Neural cell (in vitro differentiated cells): ENCODE measurements at regions not wholly inside any gene's neighbourhood (a gene's known extent, or its start where the extent isn't known, plus 50 kb on each side); places are given as distances from the start of the nearest gene placed in this dataset.

Experiments used
- H2AFZ ChIP-seq: fragments of 200-600, 300-800 bp; sonication (generic), shearing (Covaris generic); 2 replicates; pipeline ENCODE4 v1.6.0; 2014; ENCODE audit warnings: low read depth, mild to moderate bottlenecking, antibody characterized with exemption, low read length, moderate library complexity
- H3F3A ChIP-seq: fragments of 200-600 bp; shearing (Covaris generic); 2 replicates; pipeline ENCODE4 v1.6.1; 2016; ENCODE audit warnings: mild to moderate bottlenecking, moderate library complexity, mixed read lengths, antibody characterized with exemption, low read length; ENCODE audit not compliant: insufficient read depth, poor library complexity, severe bottlenecking
- H3K27ac ChIP-seq: fragments of 200-600, 300-800 bp; sonication (generic), shearing (Covaris generic); 2 replicates; pipeline ENCODE4 v1.5.1; 2014; ENCODE audit warnings: mild to moderate bottlenecking, low read length, moderate library complexity
- H3K27me3 ChIP-seq: fragments of 300-800, 200-600 bp; sonication (generic), shearing (Covaris generic); 2 replicates; pipeline ENCODE4 v1.6.0; 2014; ENCODE audit warnings: mild to moderate bottlenecking, low read depth, low read length, moderate library complexity; ENCODE audit not compliant: insufficient read depth
- H3K36me3 ChIP-seq: fragments of 300-800, 200-600 bp; sonication (generic), shearing (Covaris generic); 2 replicates; pipeline ENCODE4 v1.5.1; 2014; ENCODE audit warnings: mild to moderate bottlenecking, antibody characterized with exemption, low read length, moderate library complexity; ENCODE audit not compliant: insufficient read depth
- H3K4me2 ChIP-seq: fragments of 300-800, 200-600 bp; sonication (generic), shearing (Covaris generic); 2 replicates; pipeline ENCODE4 v1.6.0; 2014; ENCODE audit warnings: mild to moderate bottlenecking, low read length
- H3K4me3 ChIP-seq: fragments of 300-800, 200-600 bp; sonication (generic), shearing (Covaris generic); 2 replicates; pipeline ENCODE4 v1.5.1; 2014; ENCODE audit warnings: mild to moderate bottlenecking, low read length, moderate library complexity
- H3K79me2 ChIP-seq: fragments of 200-600 bp; shearing (Covaris generic); replicated peaks from 2 replicates; pipeline ENCODE4 v1.6.0; 2014; ENCODE audit warnings: mild to moderate bottlenecking, low read length, moderate library complexity; ENCODE audit not compliant: insufficient read depth
- H3K9ac ChIP-seq: fragments of 300-800, 200-600 bp; sonication (generic), shearing (Covaris generic); 2 replicates; pipeline ENCODE4 v1.6.1; 2016; ENCODE audit warnings: mild to moderate bottlenecking, low read length, mixed read lengths
- H3K9me2 ChIP-seq: fragments of 200-600 bp; shearing (Covaris generic); 2 replicates; pipeline ENCODE4 v1.6.1; 2016; ENCODE audit warnings: mild to moderate bottlenecking, low read length, mixed read lengths; ENCODE audit not compliant: insufficient read depth
- H3K9me3 ChIP-seq: fragments of 200-600, 300-800 bp; sonication (generic), shearing (Covaris generic); 2 replicates; pipeline ENCODE4 v1.6.1; 2016; ENCODE audit warnings: mild to moderate bottlenecking, mixed run types, low read length, moderate library complexity, mixed read lengths
- H4K20me1 ChIP-seq: fragments of 200-600 bp; shearing (Covaris generic); 2 replicates; pipeline ENCODE4 v1.6.1; 2016; ENCODE audit warnings: mild to moderate bottlenecking, mixed run types; ENCODE audit not compliant: insufficient read depth
- CTCF ChIP-seq: fragments of 450-650 bp; IDR thresholded peaks from 2 replicates; pipeline ENCODE4 v1.5.1; 2014; ENCODE audit warnings: antibody characterized with exemption, mild to moderate bottlenecking, moderate library complexity; ENCODE audit not compliant: poor library complexity, severe bottlenecking
- EP300 ChIP-seq: fragments of 450-650 bp; conservative IDR thresholded peaks from 2 replicates; pipeline ENCODE4 v1.6.1; 2014; ENCODE audit warnings: antibody characterized with exemption, mild to moderate bottlenecking, moderate library complexity; ENCODE audit not compliant: poor library complexity, severe bottlenecking
- EZH2 ChIP-seq: fragments of 200-600, 300-800 bp; shearing (Covaris generic), sonication (generic); IDR thresholded peaks from 2 replicates; pipeline ENCODE4 v1.6.1; 2014; ENCODE audit warnings: antibody characterized with exemption, low read length, borderline replicate concordance, mild to moderate bottlenecking; ENCODE audit not compliant: insufficient read depth, poor library complexity, severe bottlenecking
- MXI1 ChIP-seq: fragments of 450-650 bp; conservative IDR thresholded peaks from 2 replicates; pipeline ENCODE4 v1.6.1; 2014; ENCODE audit warnings: antibody characterized with exemption, mild to moderate bottlenecking; ENCODE audit not compliant: poor library complexity, severe bottlenecking
- POLR2AphosphoS5 ChIP-seq: IDR thresholded peaks from 2 replicates; pipeline ENCODE4 v1.6.1; 2012
- RAD21 ChIP-seq: fragments of 450-650 bp; conservative IDR thresholded peaks from 2 replicates; pipeline ENCODE4 v1.6.1; 2014; ENCODE audit warnings: antibody characterized with exemption, mild to moderate bottlenecking, moderate library complexity
- REST ChIP-seq: IDR thresholded peaks from 2 replicates; pipeline ENCODE4 v1.6.1; 2012; ENCODE audit warnings: borderline replicate concordance
- SMC3 ChIP-seq: fragments of 450-650 bp; conservative IDR thresholded peaks from 2 replicates; pipeline ENCODE4 v1.6.1; 2014; ENCODE audit warnings: antibody characterized with exemption, mild to moderate bottlenecking, moderate library complexity; ENCODE audit not compliant: poor library complexity
- TAF1 ChIP-seq: IDR thresholded peaks from 2 replicates; pipeline ENCODE4 v1.6.1; 2012; ENCODE audit warnings: low read depth

GRCh38 chr14:42563313-42563712 is 956.6 kb downstream of the LRFN5 start:
- no peaks in the 10 kb centered on the region for H3K9me3 ChIP-seq
- H2AFZ ChIP-seq: no peak overlapping the region
- H3F3A ChIP-seq: no peaks in the 10 kb centered on the region
- no peak overlapping the region for H3K4me2 ChIP-seq
- H3K36me3 ChIP-seq: no peaks in the 10 kb centered on the region
- no peaks in the 10 kb centered on the region for H3K27me3 ChIP-seq
- H3K9me2 ChIP-seq: no peaks in the 10 kb centered on the region
- H3K79me2 ChIP-seq: no peaks in the 10 kb centered on the region
- H3K4me3 ChIP-seq: no peak overlapping the region
- no peak overlapping the region for H3K27ac ChIP-seq
- no peaks in the 10 kb centered on the region for H4K20me1 ChIP-seq
- TF ChIP-seq EP300 (no peak), RAD21 (no peak), REST (no peak), CTCF (no peak), SMC3 (no peak), TAF1 (no peak), MXI1 (no peak), POLR2AphosphoS5 (no peak), EZH2 (no peak)
- H3K9ac ChIP-seq: no peak overlapping the region

- no peaks in the 10 kb centered on the region for H3K9me2 ChIP-seq
- H3K9me3 ChIP-seq: no peaks in the 10 kb centered on the region
- no peak overlapping the region for H3K4me2 ChIP-seq
- H3K79me2 ChIP-seq: no peaks in the 10 kb centered on the region
- no peak overlapping the region for H3K9ac ChIP-seq
- H2AFZ ChIP-seq: no peak overlapping the region
- H3K27me3 ChIP-seq: no peaks in the 10 kb centered on the region
- no peak overlapping the region for H3K4me3 ChIP-seq
- no peaks in the 10 kb centered on the region for H4K20me1 ChIP-seq
- no peaks in the 10 kb centered on the region for H3F3A ChIP-seq
- TF ChIP-seq EZH2 (no peak), POLR2AphosphoS5 (no peak), SMC3 (no peak), REST (no peak), EP300 (no peak), CTCF (no peak), TAF1 (no peak), RAD21 (no peak), MXI1 (no peak)
- no peaks in the 10 kb centered on the region for H3K36me3 ChIP-seq
- no peak overlapping the region for H3K27ac ChIP-seq
Observed at GRCh38 chr14:42556551-42556950, 949.9 kb downstream of the LRFN5 start.
